ENCODE measurements at regions not wholly inside any gene's neighbourhood (a gene's known extent, or its start where the extent isn't known, plus 50 kb on each side); places are given as distances from the start of the nearest gene placed in this dataset.

- no peak overlapping the region for H3K27ac ChIP-seq (ENCODE audit: low read depth in 1 of 3, low read length in 2 of 3)
- no peak overlapping the region for H3K4me3 ChIP-seq (ENCODE audit: low read depth in 1 of 3, low read length in 3 of 3)
- peaks cover 0 to 6% (median 0%) of the 10 kb centered on the region in 3 donors for H3K4me1 ChIP-seq (ENCODE audit: control insufficient read depth in 3 of 3, insufficient read depth in 2 of 3, low read depth in 1 of 3, low read length in 2 of 3)
- H3K27me3 ChIP-seq (ENCODE audit: control insufficient read depth in 3 of 3, insufficient read depth in 3 of 3, low read length in 3 of 3) = peaks cover 7 to 54% (median 23%) of the 10 kb centered on the region in 3 donors
- FAIRE-seq = no peak
- 56 to 75% (median 70%) methylated on average over 6 of the region's 6 CpGs for WGBS, 3 donors
- no peak for DNase-seq
- peaks cover 0 to 4% of the 10 kb centered on the region in 2 donors for H3K9me3 ChIP-seq (ENCODE audit: control insufficient read depth in 2 of 2, insufficient read depth in 1 of 2, low read depth in 1 of 2, low read length in 1 of 2)
- H3K36me3 ChIP-seq (ENCODE audit: control insufficient read depth in 3 of 3, insufficient read depth in 2 of 3, low read depth in 1 of 3, low read length in 3 of 3) = no peaks in the 10 kb centered on the region
Observed at GRCh38 chr5:1665231-1665630, 134.4 kb downstream of the MRPL36 start.

GRCh38 chr5:1663186-1663585, 136.5 kb downstream of the MRPL36 start:
- peaks cover 3 to 45% (median 14%) of the 10 kb centered on the region in 3 donors for H3K27me3 ChIP-seq (ENCODE audit: control insufficient read depth in 3 of 3, insufficient read depth in 3 of 3, low read length in 3 of 3)
- WGBS, 3 donors = 69 to 85% (median 72%) methylated on average over 13 of the region's 13 CpGs
- H3K27ac ChIP-seq (ENCODE audit: low read depth in 1 of 3, low read length in 2 of 3) = no peak overlapping the region
- DNase-seq = no peak
- no peak overlapping the region for H3K4me3 ChIP-seq (ENCODE audit: low read depth in 1 of 3, low read length in 3 of 3)
- no peaks in the 10 kb centered on the region for H3K36me3 ChIP-seq (ENCODE audit: control insufficient read depth in 3 of 3, insufficient read depth in 2 of 3, low read depth in 1 of 3, low read length in 3 of 3)
- no peak for FAIRE-seq
- H3K4me1 ChIP-seq (ENCODE audit: control insufficient read depth in 3 of 3, insufficient read depth in 2 of 3, low read depth in 1 of 3, low read length in 2 of 3) = peaks cover 0 to 6% (median 0%) of the 10 kb centered on the region in 3 donors
- H3K9me3 ChIP-seq (ENCODE audit: control insufficient read depth in 2 of 2, insufficient read depth in 1 of 2, low read depth in 1 of 2, low read length in 1 of 2) = no peaks in the 10 kb centered on the region

- DNase-seq = no peak
- no peaks in the 10 kb centered on the region for H3K36me3 ChIP-seq (ENCODE audit: control insufficient read depth in 3 of 3, insufficient read depth in 2 of 3, low read depth in 1 of 3, low read length in 3 of 3)
- H3K27ac ChIP-seq (ENCODE audit: low read depth in 1 of 3, low read length in 2 of 3) = no peak overlapping the region
- H3K4me1 ChIP-seq (ENCODE audit: control insufficient read depth in 3 of 3, insufficient read depth in 2 of 3, low read depth in 1 of 3, low read length in 2 of 3) = peaks cover 0 to 6% (median 0%) of the 10 kb centered on the region in 3 donors
- peaks cover 0 to 39% (median 11%) of the 10 kb centered on the region in 3 donors for H3K27me3 ChIP-seq (ENCODE audit: control insufficient read depth in 3 of 3, insufficient read depth in 3 of 3, low read length in 3 of 3)
- H3K9me3 ChIP-seq (ENCODE audit: control insufficient read depth in 2 of 2, insufficient read depth in 1 of 2, low read depth in 1 of 2, low read length in 1 of 2) = no peaks in the 10 kb centered on the region
- no peak for FAIRE-seq
- WGBS, 3 donors = 76 to 83% (median 82%) methylated on average over 20 of the region's 20 CpGs
- no peak overlapping the region for H3K4me3 ChIP-seq (ENCODE audit: low read depth in 1 of 3, low read length in 3 of 3)
Observed at GRCh38 chr5:1662559-1663085, 137.0 kb downstream of the MRPL36 start.

DNA sequence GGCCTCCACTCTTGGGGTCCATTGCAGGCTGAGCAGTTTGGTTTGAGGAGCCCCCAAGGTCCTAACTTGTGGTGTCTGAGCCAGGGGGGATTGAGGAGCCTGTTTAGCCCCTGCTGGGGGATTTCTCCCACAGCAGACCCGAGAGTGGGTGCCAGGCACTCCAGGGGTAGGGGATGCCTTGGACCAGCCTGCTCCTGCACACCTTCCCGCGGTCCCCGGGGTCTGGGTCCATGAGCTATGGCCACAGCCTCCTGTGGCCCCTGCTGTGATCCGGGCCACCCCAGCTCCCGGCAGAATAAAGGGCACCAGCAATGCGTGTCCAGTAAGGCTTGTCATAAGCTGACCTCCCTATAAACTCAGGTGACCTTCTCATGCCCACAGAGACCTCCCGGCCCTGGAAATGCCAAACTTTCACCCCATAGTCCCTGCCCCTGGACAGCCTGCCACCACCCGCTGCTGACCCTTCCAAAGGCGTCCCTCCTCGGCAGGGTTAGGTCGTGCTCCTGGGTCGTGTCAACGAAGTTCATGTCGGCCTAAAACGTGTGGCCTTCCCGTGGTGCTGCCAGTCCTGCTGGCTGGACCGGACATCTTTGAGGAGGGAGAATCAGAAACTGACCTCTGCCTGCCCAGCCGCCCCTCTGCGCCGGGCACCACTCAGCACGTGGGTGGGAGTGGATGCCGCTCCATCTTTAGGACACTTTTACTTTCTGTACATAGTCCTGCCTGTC, 137.6 kb downstream of the MRPL36 start:
- Histone ChIP-seq H3K27ac (ENCODE audit: low read depth in 1 of 3, low read length in 2 of 3) (no peak overlapping the region), H3K36me3 (ENCODE audit: control insufficient read depth in 3 of 3, insufficient read depth in 2 of 3, low read depth in 1 of 3, low read length in 3 of 3) (no peaks in the 10 kb centered on the region), H3K27me3 (ENCODE audit: control insufficient read depth in 3 of 3, insufficient read depth in 3 of 3, low read length in 3 of 3) (peaks cover 0 to 38% (median 11%) of the 10 kb centered on the region in 3 donors), H3K9me3 (ENCODE audit: control insufficient read depth in 2 of 2, insufficient read depth in 1 of 2, low read depth in 1 of 2, low read length in 1 of 2) (no peaks in the 10 kb centered on the region), H3K4me3 (ENCODE audit: low read depth in 1 of 3, low read length in 3 of 3) (no peak overlapping the region), H3K4me1 (ENCODE audit: control insufficient read depth in 3 of 3, insufficient read depth in 2 of 3, low read depth in 1 of 3, low read length in 2 of 3) (peaks cover 0 to 6% (median 0%) of the 10 kb centered on the region in 3 donors)
- DNase-seq (no peak), FAIRE-seq (no peak)
- 75 to 81% (median 78%) methylated on average over 23 of the region's 23 CpGs for WGBS, 3 donors

DNA sequence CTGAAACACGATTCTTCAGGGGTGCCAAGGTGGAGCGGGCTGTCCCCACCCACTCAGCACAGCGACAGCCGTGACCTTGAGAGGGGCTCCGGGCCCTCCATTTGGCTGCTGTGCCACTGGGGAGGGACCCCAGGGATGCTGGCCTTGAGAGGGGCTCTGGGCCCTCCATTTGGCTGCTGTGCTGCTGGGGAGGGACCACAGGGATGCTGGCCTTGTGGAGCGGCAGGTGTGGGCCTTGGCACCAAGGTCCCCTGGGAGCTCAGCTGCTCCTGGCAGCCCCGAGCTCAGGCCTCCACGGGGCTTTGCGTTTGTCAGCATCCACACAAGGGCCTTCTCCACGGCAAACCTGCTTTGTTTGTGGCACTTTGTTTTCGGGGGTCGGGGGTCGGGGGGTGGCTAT, 137.6 kb upstream of the LPCAT1 start:
- no peaks in the 10 kb centered on the region for H3K9me3 ChIP-seq (ENCODE audit: control insufficient read depth in 2 of 2, insufficient read depth in 1 of 2, low read depth in 1 of 2, low read length in 1 of 2)
- FAIRE-seq = no peak
- H3K4me3 ChIP-seq (ENCODE audit: low read depth in 1 of 3, low read length in 3 of 3) = no peak overlapping the region
- 60 to 80% (median 77%) methylated on average over 12 to 13 of the region's 13 CpGs for WGBS, 3 donors
- no peak for DNase-seq
- no peak overlapping the region for H3K27ac ChIP-seq (ENCODE audit: low read depth in 1 of 3, low read length in 2 of 3)
- no peaks in the 10 kb centered on the region for H3K36me3 ChIP-seq (ENCODE audit: control insufficient read depth in 3 of 3, insufficient read depth in 2 of 3, low read depth in 1 of 3, low read length in 3 of 3)
- H3K4me1 ChIP-seq (ENCODE audit: control insufficient read depth in 3 of 3, insufficient read depth in 2 of 3, low read depth in 1 of 3, low read length in 2 of 3) = no peaks in the 10 kb centered on the region
- H3K27me3 ChIP-seq (ENCODE audit: control insufficient read depth in 3 of 3, insufficient read depth in 3 of 3, low read length in 3 of 3) = peaks cover 0 to 31% (median 11%) of the 10 kb centered on the region in 3 donors

- no peak for DNase-seq
- no peak overlapping the region for H3K27ac ChIP-seq (ENCODE audit: low read depth in 1 of 3, low read length in 2 of 3)
- H3K27me3 ChIP-seq (ENCODE audit: control insufficient read depth in 3 of 3, insufficient read depth in 3 of 3, low read length in 3 of 3) = peaks cover 0 to 25% (median 6%) of the 10 kb centered on the region in 3 donors
Observed at GRCh38 chr5:1660511-1660910, 136.8 kb upstream of the LPCAT1 start.

GRCh38 chr5:1660001-1660400, 136.2 kb upstream of the LPCAT1 start:
- Histone ChIP-seq H3K4me1 (ENCODE audit: control insufficient read depth in 3 of 3, insufficient read depth in 2 of 3, low read depth in 1 of 3, low read length in 2 of 3) (no peaks in the 10 kb centered on the region), H3K9me3 (ENCODE audit: control insufficient read depth in 2 of 2, insufficient read depth in 1 of 2, low read depth in 1 of 2, low read length in 1 of 2) (no peaks in the 10 kb centered on the region), H3K36me3 (ENCODE audit: control insufficient read depth in 3 of 3, insufficient read depth in 2 of 3, low read depth in 1 of 3, low read length in 3 of 3) (no peaks in the 10 kb centered on the region), H3K27me3 (ENCODE audit: control insufficient read depth in 3 of 3, insufficient read depth in 3 of 3, low read length in 3 of 3) (peaks cover 0 to 20% (median 2%) of the 10 kb centered on the region in 3 donors), H3K27ac (ENCODE audit: low read depth in 1 of 3, low read length in 2 of 3) (no peak overlapping the region), H3K4me3 (ENCODE audit: low read depth in 1 of 3, low read length in 3 of 3) (no peak overlapping the region)
- 57 to 66% (median 61%) methylated on average over 17 of the region's 17 CpGs for WGBS, 3 donors
- no peak for FAIRE-seq
- DNase-seq = no peak

More at GRCh38 chr5:1660511-1660910, 136.8 kb upstream of the LPCAT1 start:
- H3K4me3 ChIP-seq (ENCODE audit: low read depth in 1 of 3, low read length in 3 of 3) = no peak overlapping the region
- no peak for FAIRE-seq
- H3K36me3 ChIP-seq (ENCODE audit: control insufficient read depth in 3 of 3, insufficient read depth in 2 of 3, low read depth in 1 of 3, low read length in 3 of 3) = no peaks in the 10 kb centered on the region
- 73 to 85% (median 83%) methylated on average over 10 of the region's 10 CpGs for WGBS, 3 donors
- no peaks in the 10 kb centered on the region for H3K9me3 ChIP-seq (ENCODE audit: control insufficient read depth in 2 of 2, insufficient read depth in 1 of 2, low read depth in 1 of 2, low read length in 1 of 2)
- no peaks in the 10 kb centered on the region for H3K4me1 ChIP-seq (ENCODE audit: control insufficient read depth in 3 of 3, insufficient read depth in 2 of 3, low read depth in 1 of 3, low read length in 2 of 3)

DNA sequence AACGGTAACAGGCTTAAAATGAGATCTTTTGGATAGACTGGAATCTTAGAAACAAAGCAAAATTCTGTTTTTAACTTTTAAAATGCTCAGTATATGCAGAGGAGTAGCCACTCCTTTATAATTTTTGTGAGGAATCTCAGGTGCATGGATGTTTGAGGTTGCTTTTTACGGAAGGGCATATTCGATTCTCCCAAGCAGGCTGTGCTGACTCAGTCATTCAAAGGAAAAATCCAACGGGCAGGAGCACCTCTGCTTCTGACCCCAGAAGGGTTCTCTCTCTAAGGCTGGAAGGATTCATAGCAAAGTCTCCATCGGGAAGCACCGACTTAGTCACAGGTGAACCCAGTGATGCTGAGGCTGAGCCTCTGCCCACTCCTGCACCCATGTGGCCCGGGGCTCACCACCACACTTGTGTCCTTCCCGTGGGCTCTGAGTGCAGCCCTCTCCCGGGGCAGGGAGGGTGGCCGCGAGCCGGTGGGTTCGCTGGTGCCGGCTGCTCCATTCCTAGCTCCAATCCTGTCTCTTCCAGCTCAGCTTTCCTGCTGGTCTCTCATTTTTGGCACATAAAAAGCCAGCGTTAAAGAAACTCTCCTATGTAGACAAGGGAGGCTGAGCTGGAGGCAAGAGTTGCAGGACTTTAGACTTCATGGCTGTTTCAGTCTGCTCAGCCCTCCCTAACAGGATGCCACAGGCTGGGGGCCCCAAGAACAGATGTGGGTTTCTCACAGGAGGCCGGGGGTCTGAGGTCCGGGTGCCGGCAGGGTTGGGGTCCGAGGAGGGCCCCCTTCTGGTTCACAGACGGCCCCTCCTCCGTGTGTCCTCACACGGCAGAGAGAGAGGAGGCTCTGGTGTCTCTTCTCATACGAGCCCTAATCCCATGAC, 135.6 kb upstream of the LPCAT1 start:
- Histone ChIP-seq H3K27me3 (ENCODE audit: control insufficient read depth in 3 of 3, insufficient read depth in 3 of 3, low read length in 3 of 3) (peaks cover 0 to 17% (median 3%) of the 10 kb centered on the region in 3 donors), H3K36me3 (ENCODE audit: control insufficient read depth in 3 of 3, insufficient read depth in 2 of 3, low read depth in 1 of 3, low read length in 3 of 3) (no peaks in the 10 kb centered on the region), H3K27ac (ENCODE audit: low read depth in 1 of 3, low read length in 2 of 3) (no peak overlapping the region), H3K4me1 (ENCODE audit: control insufficient read depth in 3 of 3, insufficient read depth in 2 of 3, low read depth in 1 of 3, low read length in 2 of 3) (no peaks in the 10 kb centered on the region), H3K9me3 (ENCODE audit: control insufficient read depth in 2 of 2, insufficient read depth in 1 of 2, low read depth in 1 of 2, low read length in 1 of 2) (no peaks in the 10 kb centered on the region), H3K4me3 (ENCODE audit: low read depth in 1 of 3, low read length in 3 of 3) (no peak overlapping the region)
- DNase-seq = no peak
- FAIRE-seq = no peak
- WGBS, 3 donors = 44 to 55% (median 49%) methylated on average over 23 of the region's 23 CpGs
